Inflammatory macrophage treated with lipopolysaccharide for 1 hour (primary cell): ENCODE measurements at regions not wholly inside any gene's neighbourhood (a gene's known extent, or its start where the extent isn't known, plus 50 kb on each side); places are given as distances from the start of the nearest gene placed in this dataset.

Experiments used
- DNase-seq, 2 donors: peaks; one replicate each; pipeline ENCODE4 v3.0.0-alpha.2; 2020 to 2022

- DNase-seq, result no peak
Observed at GRCh38 chr17:72479113-72479512, 358.3 kb downstream of the SOX9 start.

- DNase-seq, result no peak
Observed at GRCh38 chr17:72481572-72481971, 360.8 kb downstream of the SOX9 start.

GRCh38 chr17:72485596-72485995, 364.8 kb downstream of the SOX9 start:
- DNase-seq, result no peak

GRCh38 chr17:72486806-72487205, 366.0 kb downstream of the SOX9 start:
- DNase-seq, result no peak

GRCh38 chr17:72487731-72488494, 367.1 kb downstream of the SOX9 start:
- DNase-seq, result no peak

DNA sequence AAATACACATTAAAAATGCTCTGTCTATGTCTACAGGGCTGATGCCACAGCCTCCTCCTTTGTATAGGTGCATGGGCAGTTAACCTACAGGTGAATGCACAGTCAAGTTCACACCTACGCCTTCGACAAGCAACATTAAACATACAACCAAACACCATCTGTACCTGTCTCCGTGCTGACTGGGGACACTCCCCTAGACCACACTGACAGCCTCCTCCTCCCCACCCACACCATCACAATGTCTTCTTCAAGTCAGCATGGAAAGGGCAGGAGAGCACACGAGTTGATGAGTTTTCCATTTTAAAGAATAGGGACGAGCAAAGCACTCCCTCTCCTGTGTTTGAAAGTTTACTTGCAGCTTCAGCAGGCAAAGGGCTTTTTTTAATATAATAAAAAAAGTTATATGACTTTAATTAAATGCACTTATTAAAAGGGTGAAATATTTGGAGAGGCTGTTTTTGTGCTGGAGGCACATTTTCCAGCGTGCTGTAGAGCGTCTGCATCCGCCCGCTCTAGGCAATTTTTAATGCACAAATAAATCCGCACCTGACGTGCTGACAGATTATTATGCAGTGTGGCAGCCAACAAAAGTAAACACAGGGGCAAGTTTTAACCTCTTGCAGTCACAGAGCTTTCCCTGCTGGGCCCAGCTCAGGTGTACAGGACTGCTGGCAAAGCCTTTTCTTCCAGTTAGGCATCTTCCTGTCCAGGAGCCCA, 367.9 kb downstream of the SOX9 start:
- DNase-seq, result no peak

- DNase-seq, result no peak
Observed at GRCh38 chr17:72489272-72489641, 368.4 kb downstream of the SOX9 start.

DNA sequence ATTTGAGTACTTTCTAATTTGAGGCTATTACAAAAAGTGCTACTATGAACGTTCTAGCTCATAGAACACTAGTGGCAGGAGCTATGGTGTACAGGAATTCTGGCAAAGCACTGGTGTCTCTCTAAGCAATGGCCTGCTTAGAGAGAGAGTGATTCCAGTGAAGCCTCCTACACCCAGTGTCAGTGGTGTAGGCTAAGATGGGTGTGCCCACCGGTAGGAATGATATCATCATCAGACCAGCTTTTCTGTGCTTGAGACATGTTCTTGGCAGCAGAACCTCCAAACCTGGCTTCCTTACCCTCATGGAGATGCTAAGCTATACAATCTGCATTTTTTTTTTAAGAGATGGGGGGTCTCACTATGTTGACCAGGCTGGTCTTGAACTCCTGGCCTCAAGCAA, 370.3 kb downstream of the SOX9 start:
- no peak for DNase-seq

- DNase-seq, result no peak
Observed at GRCh38 chr17:72492494-72492893, 371.7 kb downstream of the SOX9 start.

- no peak for DNase-seq
Observed at GRCh38 chr17:72492941-72493340, 372.1 kb downstream of the SOX9 start.

- no peak for DNase-seq
Observed at GRCh38 chr17:72494566-72494965, 373.7 kb downstream of the SOX9 start.

GRCh38 chr17:72496461-72496860, 375.6 kb downstream of the SOX9 start:
- no peak for DNase-seq

GRCh38 chr17:72497915-72498314, 377.1 kb downstream of the SOX9 start:
- no peak for DNase-seq

GRCh38 chr17:72498364-72499210, 377.8 kb downstream of the SOX9 start:
- no peak for DNase-seq

- DNase-seq, result no peak
Observed at GRCh38 chr17:72501404-72502370, 380.9 kb downstream of the SOX9 start.

GRCh38 chr17:72502371-72503341, 381.8 kb downstream of the SOX9 start:
- no peak for DNase-seq

- DNase-seq, result no peak
Observed at GRCh38 chr17:72503556-72503955, 382.7 kb downstream of the SOX9 start.

GRCh38 chr17:72504783-72505182, 384.0 kb downstream of the SOX9 start:
- no peak for DNase-seq

DNA sequence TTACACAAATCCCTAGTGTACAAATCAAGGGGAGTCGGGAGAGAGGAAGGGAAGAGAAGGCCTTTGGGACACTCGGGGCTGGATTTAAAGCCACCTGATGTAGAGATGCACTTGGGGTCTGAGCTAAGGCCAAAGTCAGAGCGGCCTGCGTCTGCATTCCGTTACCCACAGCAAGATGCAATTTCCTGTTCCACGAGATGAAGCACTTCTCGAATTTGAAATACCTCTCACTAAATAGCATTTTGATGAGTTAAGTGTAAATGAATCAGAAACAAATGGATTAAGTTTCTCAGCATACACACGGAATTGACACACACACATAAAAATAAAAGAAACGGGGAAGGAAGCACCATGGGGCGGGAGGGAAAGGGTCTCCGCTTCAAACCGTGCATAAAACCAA, 386.0 kb downstream of the SOX9 start:
- DNase-seq, result no peak

DNA sequence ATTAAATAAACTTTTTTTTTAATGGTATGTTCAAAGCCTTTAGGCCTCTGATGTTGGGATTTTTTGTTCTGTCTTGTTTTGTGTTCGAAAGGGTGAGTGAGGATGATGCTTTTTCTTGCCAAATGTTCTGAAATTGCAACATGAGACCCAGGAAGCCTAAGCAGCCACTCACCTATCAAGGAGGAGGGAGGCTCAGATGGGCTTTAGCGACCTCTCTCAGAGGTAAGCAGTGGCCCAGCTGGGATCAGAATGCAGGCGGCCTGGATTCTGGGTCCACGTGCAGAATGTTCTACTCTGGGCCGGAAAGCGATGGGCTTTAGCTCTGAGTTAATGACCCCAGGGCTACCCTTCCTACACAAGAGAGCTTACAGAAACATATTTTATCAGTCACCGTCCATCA, 386.6 kb downstream of the SOX9 start:
- DNase-seq, result no peak

DNA sequence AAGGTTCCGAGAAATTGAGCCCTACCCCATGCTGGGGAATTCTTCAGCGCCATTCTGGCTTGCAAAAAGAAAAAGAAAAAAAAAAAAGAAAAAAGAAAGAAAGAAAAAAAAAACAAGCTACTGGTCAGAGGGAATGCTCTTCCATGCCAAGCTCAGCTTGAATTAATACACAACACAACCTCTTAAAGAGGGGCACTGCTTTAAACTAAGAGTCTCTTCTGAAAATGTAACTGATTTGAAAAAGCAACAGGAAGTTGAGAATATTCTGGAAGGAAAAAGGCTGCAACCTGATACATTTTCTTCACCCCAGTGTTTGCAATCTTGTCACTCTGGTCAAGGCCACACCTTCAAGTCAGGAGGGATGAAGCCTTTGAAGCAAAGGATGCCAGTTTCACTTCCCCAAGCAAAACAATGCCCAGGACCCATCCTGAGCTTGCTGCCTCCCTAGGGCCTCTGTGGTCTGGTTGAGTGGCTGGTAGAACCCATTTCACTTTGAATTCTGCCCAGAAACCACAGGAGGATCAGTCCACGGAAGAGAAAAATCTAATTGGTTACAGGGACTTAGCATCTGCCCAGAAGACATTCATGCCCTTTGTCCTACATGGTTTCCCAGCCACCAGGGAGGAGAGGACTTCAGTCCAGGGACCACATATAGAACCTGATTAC, 389.7 kb downstream of the SOX9 start:
- DNase-seq, result no peak
